Keratinocyte (primary cell): ENCODE measurements at regions not wholly inside any gene's neighbourhood (a gene's known extent, or its start where the extent isn't known, plus 50 kb on each side); places are given as distances from the start of the nearest gene placed in this dataset.

Experiments used
- CTCF ChIP-seq, 3 experiments: IDR thresholded peaks in 1 of 3; conservative IDR thresholded peaks in 1 of 3; optimal IDR thresholded peaks in 1 of 3; 2 replicates in 2 of 3; 3 replicates in 1 of 3; pipeline versions ENCODE3 to v1.5.1; 2011; ENCODE audit warnings: low read length in 3 of 3, mild to moderate bottlenecking in 3 of 3, moderate library complexity in 2 of 3, control low read depth in 1 of 3, inconsistent platforms in 1 of 3; ENCODE audit not compliant: insufficient read depth in 2 of 3; ENCODE audit errors: extremely low read depth in 1 of 3
- EZH2 ChIP-seq: IDR thresholded peaks from one replicate; pipeline ENCODE4 v1.6.1; 2012; ENCODE audit warnings: inconsistent platforms, mild to moderate bottlenecking, low read length, moderate library complexity

DNA sequence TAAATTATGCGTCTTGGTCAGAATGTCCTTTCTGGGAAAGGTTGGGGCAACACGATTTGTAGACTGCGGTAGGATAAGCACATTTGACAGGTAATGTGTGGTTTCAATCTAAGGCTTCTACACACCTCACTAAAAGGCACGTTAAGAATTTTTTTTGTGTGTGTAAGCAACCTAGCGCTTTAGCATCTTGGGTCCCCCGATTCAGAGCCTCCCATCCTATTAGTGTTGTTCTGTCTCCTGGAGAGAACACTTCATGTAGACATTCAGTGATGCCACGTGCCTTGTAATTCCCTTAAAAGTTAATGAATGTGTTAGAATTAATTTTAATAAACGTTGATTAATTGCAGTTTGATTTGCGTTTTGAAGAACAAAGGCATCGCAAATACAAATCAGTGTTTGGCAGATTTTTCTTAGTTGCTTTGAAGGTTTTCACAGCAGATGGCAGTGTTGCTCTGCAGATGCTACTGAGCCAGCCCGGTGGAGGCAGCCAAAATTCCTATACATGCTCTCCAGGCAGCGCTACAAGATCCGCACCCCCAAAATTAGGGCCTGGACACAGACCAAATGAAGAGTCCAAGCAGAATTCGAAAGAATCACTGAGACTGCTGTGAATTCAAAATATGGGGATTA, 63.5 kb downstream of the OTOL1 start:
- TF ChIP-seq CTCF (optimal IDR thresholded peaks at IDR 0.05 in 1 of 3, IDR thresholded peaks at IDR 0.05 in 1 of 3, conservative IDR thresholded peaks at IDR 0.05 in 1 of 3; ENCODE audit: extremely low read depth in 1 of 3, insufficient read depth in 2 of 3, low read length in 3 of 3), result peak; percentile 39 to 68 (median 68)
- TF ChIP-seq EZH2, result no peak
